Stomach (tissue), 8 donors: ENCODE measurements at regions not wholly inside any gene's neighbourhood (a gene's known extent, or its start where the extent isn't known, plus 50 kb on each side); places are given as distances from the start of the nearest gene placed in this dataset.

ENCODE experiments used
- DNase-seq, 2 donors: peaks; one replicate each; pipeline versions ENCODE4 v3.0.0 to v3.0.0-alpha.2; 2013 to 2019
- H3K27ac ChIP-seq, 5 donors: fragments of 200-600 bp in 4 of 5; sonication (generic) in 4 of 5; one replicate each; pipeline ENCODE4 v1.5.1; 2013 to 2019; ENCODE audit warnings: mild to moderate bottlenecking in 1 of 5, moderate library complexity in 1 of 5
- H3K27me3 ChIP-seq, 3 donors: fragments of 200-600 bp; sonication (generic); one replicate each; pipeline ENCODE4 v1.5.1; 2017 to 2019; ENCODE audit warnings: mixed run types in 1 of 3
- H3K36me3 ChIP-seq, 4 donors: fragments of 200-600 bp; sonication (generic); 1 replicate in 3 of 4; 2 replicates in 1 of 4; pipeline ENCODE4 v1.5.1; 2016 to 2019
- H3K4me1 ChIP-seq, 4 donors: fragments of 200-600 bp; sonication (generic); one replicate each; pipeline ENCODE4 v1.5.1; 2016 to 2019
- H3K4me3 ChIP-seq, 4 donors: fragments of 200-600 bp; sonication (generic) in 3 of 4; one replicate each; pipeline ENCODE4 v1.5.1; 2016 to 2019; ENCODE audit warnings: mild to moderate bottlenecking in 1 of 4
- H3K9me3 ChIP-seq, 4 donors: fragments of 200-600 bp; sonication (generic); one replicate each; pipeline ENCODE4 v1.5.1; 2016 to 2019
- EP300 ChIP-seq: sonication (generic); formaldehyde crosslinking; IDR thresholded peaks from one replicate; pipeline ENCODE4 v1.6.1; 2017; ENCODE audit warnings: antibody characterized with exemption
- POLR2A ChIP-seq, 4 donors: fragments of 450-650 bp; IDR thresholded peaks; one replicate each; pipeline ENCODE4 v1.6.1; 2016; ENCODE audit warnings: antibody characterized with exemption in 4 of 4, control low read depth in 2 of 4, mild to moderate bottlenecking in 1 of 4, moderate library complexity in 1 of 4
- POLR2AphosphoS5 ChIP-seq, 3 donors: sonication (generic); formaldehyde crosslinking; IDR thresholded peaks; one replicate each; pipeline ENCODE4 v1.6.1; 2016; ENCODE audit warnings: antibody characterized with exemption in 3 of 3
- WGBS, 5 donors: extraction: QIAGEN DNeasy Blood & Tissue Kit in 3 of 5; methylation state at CpG; one replicate each; pipeline versions ENCODE4 v1.1.5 to v1.1.7; 2013 to 2018; 5-methylcytosine and 5-hydroxymethylcytosine counted together
- intact Hi-C: fragments of 100-400 bp; cut with DNase I; formaldehyde crosslinking; loops from one replicate; pipeline ENCODE4 v1.15.1; 2023; ENCODE audit warnings: low total_unique reads
- TF ChIP-seq, protein P1 (sequence below), 7 experiments: fragments of 450-650 bp in 4 of 7; fragments of 200-600 bp in 3 of 7; sonication (generic) in 3 of 7; IDR thresholded peaks; one replicate each; pipeline ENCODE4 v1.5.1; 2016 to 2019; ENCODE audit warnings: antibody characterized with exemption in 7 of 7, control low read depth in 2 of 7, mild to moderate bottlenecking in 1 of 7
- donor health status: healthy with polysubstance abuse.
- donor health status: Bipolar disorder and iron deficiency.
- donor health status: healthy.

DNA sequence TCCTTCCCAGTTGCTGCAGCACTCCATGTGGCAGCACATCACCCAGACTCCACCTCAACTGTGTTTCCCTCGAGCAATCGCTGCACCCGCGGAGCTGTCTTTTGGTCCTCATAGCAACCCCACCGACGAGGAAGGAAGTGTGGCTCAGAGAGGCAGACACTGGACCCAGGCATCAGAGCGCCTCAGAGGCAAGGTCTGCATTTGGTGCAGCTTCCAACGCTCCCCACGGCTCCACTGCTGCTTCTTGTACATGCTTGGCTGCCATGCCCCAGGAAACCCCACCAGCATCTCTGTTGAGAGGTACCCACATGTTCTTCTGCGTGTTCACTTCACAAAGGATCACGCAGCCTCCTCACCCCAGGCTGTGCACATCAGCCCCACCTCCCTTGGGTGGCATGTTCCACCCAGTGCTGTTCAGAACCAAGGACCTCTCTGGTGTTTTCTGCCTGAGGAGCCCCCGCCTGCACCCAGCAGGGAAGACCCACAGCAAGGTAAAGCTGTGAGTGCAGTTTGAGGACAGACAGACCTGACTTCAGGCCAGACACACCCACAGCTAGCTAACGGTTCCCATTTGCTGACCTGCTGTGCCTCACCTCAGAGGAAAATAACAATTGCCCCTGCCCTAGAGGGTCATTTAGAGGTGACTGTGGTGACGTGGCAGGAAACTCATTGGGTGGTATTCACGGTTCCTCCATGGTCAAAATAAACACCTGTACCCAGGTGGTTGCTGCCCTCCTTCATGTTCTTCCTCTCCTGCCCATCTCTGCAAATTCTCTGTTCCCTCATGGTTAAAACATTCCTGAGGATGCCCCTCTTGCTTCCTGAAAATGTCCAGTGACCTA, 326.3 kb upstream of the MYT1L start:
- TF ChIP-seq POLR2AphosphoS5 (IDR thresholded peaks at IDR 0.05) (no peak), EP300 (no peak), POLR2A (IDR thresholded peaks at IDR 0.05) (no peak)
- TF ChIP-seq, protein P1, sequence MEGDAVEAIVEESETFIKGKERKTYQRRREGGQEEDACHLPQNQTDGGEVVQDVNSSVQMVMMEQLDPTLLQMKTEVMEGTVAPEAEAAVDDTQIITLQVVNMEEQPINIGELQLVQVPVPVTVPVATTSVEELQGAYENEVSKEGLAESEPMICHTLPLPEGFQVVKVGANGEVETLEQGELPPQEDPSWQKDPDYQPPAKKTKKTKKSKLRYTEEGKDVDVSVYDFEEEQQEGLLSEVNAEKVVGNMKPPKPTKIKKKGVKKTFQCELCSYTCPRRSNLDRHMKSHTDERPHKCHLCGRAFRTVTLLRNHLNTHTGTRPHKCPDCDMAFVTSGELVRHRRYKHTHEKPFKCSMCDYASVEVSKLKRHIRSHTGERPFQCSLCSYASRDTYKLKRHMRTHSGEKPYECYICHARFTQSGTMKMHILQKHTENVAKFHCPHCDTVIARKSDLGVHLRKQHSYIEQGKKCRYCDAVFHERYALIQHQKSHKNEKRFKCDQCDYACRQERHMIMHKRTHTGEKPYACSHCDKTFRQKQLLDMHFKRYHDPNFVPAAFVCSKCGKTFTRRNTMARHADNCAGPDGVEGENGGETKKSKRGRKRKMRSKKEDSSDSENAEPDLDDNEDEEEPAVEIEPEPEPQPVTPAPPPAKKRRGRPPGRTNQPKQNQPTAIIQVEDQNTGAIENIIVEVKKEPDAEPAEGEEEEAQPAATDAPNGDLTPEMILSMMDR (IDR thresholded peaks at IDR 0.05), result no peak
- no peak overlapping the region for H3K4me3 ChIP-seq
- intact Hi-C loops, result no loop called here
- H3K27me3 ChIP-seq, result peaks cover 0 to 10% (median 0%) of the 10 kb centered on the region in 3 donors
- H3K27ac ChIP-seq, result no peak overlapping the region
- peaks cover 0 to 13% (median 4%) of the 10 kb centered on the region in 4 donors for H3K9me3 ChIP-seq
- WGBS, 5 donors, result 68 to 80% (median 68%) methylated on average over 13 to 15 of the region's 15 CpGs
- H3K4me1 ChIP-seq, result peaks cover 0 to 25% (median 10%) of the 10 kb centered on the region in 4 donors
- no peak for DNase-seq
- no peaks in the 10 kb centered on the region for H3K36me3 ChIP-seq

DNA sequence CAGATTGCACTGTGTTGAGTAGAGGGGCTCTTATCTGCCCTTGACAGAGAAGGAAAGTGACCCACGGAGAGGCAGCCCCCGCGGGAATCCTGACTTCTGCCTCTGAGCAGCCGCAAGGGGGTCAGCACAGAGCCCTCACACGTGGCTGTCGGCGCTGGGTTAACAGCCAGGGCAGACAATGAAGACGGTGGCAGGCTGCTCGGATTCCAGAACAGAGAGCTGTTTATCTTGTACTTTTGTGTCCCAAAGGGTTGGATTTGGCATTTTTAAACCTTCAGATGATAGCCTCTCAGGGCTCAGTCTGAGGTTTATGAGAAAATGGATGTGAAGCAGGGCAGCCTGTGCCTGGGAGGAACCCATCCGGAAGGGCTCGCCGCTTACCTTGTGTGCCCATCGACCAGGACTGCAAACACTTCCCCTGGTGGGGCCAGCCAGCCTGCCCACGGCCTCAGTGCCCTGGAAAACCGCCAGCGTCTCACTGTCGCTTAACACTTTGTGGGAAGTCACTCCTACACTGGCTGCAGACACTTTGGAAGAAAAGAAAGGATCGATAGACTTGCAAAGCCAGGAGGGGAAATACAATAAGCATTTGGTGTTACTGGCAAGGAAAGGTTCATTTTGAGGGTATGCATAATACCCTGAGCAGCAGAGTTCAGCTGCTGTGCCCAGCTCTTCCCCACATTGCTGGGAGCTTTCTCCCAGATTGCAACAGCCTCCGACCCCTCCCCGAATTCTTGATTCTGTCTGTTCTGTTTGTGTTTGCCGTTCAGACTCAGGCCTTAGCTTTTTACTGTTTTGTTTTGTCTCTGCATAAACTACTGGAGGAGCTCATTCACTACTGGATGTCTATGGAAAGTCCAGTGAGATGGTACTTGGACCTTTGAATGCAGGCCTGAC, 325.3 kb upstream of the MYT1L start:
- H3K36me3 ChIP-seq, result no peaks in the 10 kb centered on the region
- no peak overlapping the region for H3K27ac ChIP-seq
- TF ChIP-seq POLR2A (IDR thresholded peaks at IDR 0.05), result no peak
- TF ChIP-seq POLR2AphosphoS5 (IDR thresholded peaks at IDR 0.05), result no peak
- TF ChIP-seq EP300, result no peak
- TF ChIP-seq, protein P1 (IDR thresholded peaks at IDR 0.05), result no peak
- intact Hi-C loops, result no loop called here
- 18 to 33% (median 24%) methylated on average over 21 of the region's 21 CpGs for WGBS, 5 donors
- DNase-seq, result no peak
- no peak overlapping the region for H3K4me3 ChIP-seq
- H3K4me1 ChIP-seq, result peaks cover 0 to 17% (median 6%) of the 10 kb centered on the region in 4 donors
- peaks cover 0 to 10% (median 0%) of the 10 kb centered on the region in 3 donors for H3K27me3 ChIP-seq
- peaks cover 0 to 13% (median 4%) of the 10 kb centered on the region in 4 donors for H3K9me3 ChIP-seq

DNA sequence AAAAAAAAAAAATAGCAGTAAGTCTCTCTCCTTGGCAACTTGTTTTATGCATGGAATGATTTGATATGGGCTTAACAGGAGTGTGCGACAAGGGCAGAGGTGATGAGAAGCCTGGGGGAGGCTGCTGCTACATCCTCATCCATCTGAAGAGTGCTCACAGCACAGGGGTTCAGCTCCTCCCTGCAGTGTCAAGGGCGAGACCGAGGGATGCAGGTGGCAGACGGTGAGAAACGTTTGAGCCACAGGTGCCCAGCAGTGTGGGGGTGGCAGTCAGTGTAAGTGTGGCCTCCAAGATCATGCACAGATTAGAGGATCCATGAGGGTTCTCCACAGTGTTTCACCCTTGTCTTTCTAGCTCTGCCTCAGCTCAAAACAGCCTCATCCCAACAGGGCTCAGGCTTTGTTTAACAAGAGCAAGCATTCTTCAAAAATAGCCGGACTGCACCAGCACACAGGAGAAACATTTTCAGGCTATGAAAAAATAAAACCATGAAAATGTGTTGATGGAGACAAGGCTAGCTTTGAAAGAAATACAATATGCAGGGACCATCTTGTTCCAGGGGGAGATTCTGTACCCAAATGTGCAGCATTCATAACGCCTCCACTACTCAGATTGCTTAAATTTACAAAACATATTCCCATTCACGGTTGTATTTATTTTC, 324.5 kb upstream of the MYT1L start:
- TF ChIP-seq POLR2A (IDR thresholded peaks at IDR 0.05) (no peak), POLR2AphosphoS5 (IDR thresholded peaks at IDR 0.05) (no peak), EP300 (no peak)
- TF ChIP-seq, protein P1 (IDR thresholded peaks at IDR 0.05), result no peak
- intact Hi-C loops, result no loop called here
- Histone ChIP-seq H3K4me1 (peaks cover 0 to 17% (median 6%) of the 10 kb centered on the region in 4 donors), H3K27me3 (peaks cover 0 to 10% (median 0%) of the 10 kb centered on the region in 3 donors), H3K4me3 (no peak overlapping the region), H3K36me3 (no peaks in the 10 kb centered on the region), H3K9me3 (peaks cover 0 to 13% (median 4%) of the 10 kb centered on the region in 4 donors), H3K27ac (no peak overlapping the region)
- WGBS, 5 donors, result 45 to 61% (median 52%) methylated on average over 8 of the region's 8 CpGs
- DNase-seq, result no peak

DNA sequence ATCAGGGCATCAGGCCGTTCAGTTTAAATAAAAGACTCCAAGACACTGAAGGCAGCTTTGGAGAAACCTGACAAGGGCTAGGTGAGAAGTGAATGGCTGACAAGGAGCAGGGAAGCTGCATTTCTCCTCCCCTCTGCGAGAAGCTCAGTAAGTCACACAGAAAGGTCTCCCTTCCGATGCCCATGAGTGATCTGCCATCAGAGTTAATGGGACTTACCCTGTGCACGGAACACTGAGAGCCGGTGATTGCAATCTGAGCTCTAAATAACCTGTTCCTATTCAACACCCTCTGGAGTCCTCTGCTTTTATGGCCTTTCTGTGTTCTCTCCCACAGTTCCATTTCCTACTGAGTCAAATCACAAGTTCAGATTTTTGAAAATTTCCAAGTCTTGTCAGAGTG, 322.2 kb upstream of the MYT1L start:
- Histone ChIP-seq H3K9me3 (no peaks in the 10 kb centered on the region), H3K27me3 (peaks cover 0 to 19% (median 0%) of the 10 kb centered on the region in 3 donors), H3K4me1 (peaks cover 0 to 17% (median 6%) of the 10 kb centered on the region in 4 donors), H3K27ac (no peak overlapping the region), H3K4me3 (no peak overlapping the region), H3K36me3 (no peaks in the 10 kb centered on the region)
- 76 to 81% (median 80%) methylated on average over 5 of the region's 5 CpGs for WGBS, 5 donors
- TF ChIP-seq POLR2A (IDR thresholded peaks at IDR 0.05), result no peak
- no peak for TF ChIP-seq POLR2AphosphoS5 (IDR thresholded peaks at IDR 0.05)
- TF ChIP-seq, protein P1 (IDR thresholded peaks at IDR 0.05), result no peak
- no peak for TF ChIP-seq EP300
- no peak for DNase-seq
- intact Hi-C loops, result no loop called here
